Skeletal muscle satellite cell (primary cell): ENCODE measurements at regions not wholly inside any gene's neighbourhood (a gene's known extent, or its start where the extent isn't known, plus 50 kb on each side); places are given as distances from the start of the nearest gene placed in this dataset.

Experiments used
- H3K27me3 ChIP-seq: 2 replicates; pipeline ENCODE4 v1.7.0; 2013; ENCODE audit warnings: low read length; ENCODE audit not compliant: control insufficient read depth, insufficient read depth
- H3K36me3 ChIP-seq: 2 replicates; pipeline ENCODE4 v1.7.0; 2013; ENCODE audit warnings: mild to moderate bottlenecking, control low read depth, low read length; ENCODE audit not compliant: insufficient read depth
- H3K4me1 ChIP-seq: 2 replicates; pipeline ENCODE4 v1.7.0; 2013; ENCODE audit warnings: low read length; ENCODE audit not compliant: control insufficient read depth, insufficient read depth
- H3K4me2 ChIP-seq: 2 replicates; pipeline ENCODE4 v1.7.0; 2013; ENCODE audit warnings: mild to moderate bottlenecking, low read length
- H3K4me3 ChIP-seq: 2 replicates; pipeline ENCODE4 v1.7.0; 2013; ENCODE audit warnings: low read length
- H3K9ac ChIP-seq: 2 replicates; pipeline ENCODE4 v1.7.0; 2013; ENCODE audit warnings: mild to moderate bottlenecking, low read depth, low read length, moderate library complexity
- H3K9me3 ChIP-seq: replicated peaks from 2 replicates; pipeline ENCODE4 v1.7.0; 2013; ENCODE audit warnings: mild to moderate bottlenecking, control low read depth, low read length

- no peaks in the 10 kb centered on the region for H3K27me3 ChIP-seq
- H3K9me3 ChIP-seq = no peaks in the 10 kb centered on the region
- no peak overlapping the region for H3K9ac ChIP-seq
- no peaks in the 10 kb centered on the region for H3K36me3 ChIP-seq
- H3K4me3 ChIP-seq = no peak overlapping the region
- no peak overlapping the region for H3K4me2 ChIP-seq
- no peaks in the 10 kb centered on the region for H3K4me1 ChIP-seq
These were observed 601.5 kb downstream of the UTRN start for GRCh38 chr6:144886682-144887081.

GRCh38 chr6:144888621-144889020 is 603.5 kb downstream of the UTRN start:
- no peak overlapping the region for H3K4me2 ChIP-seq
- no peak overlapping the region for H3K4me3 ChIP-seq
- no peaks in the 10 kb centered on the region for H3K27me3 ChIP-seq
- H3K36me3 ChIP-seq = no peaks in the 10 kb centered on the region
- no peaks in the 10 kb centered on the region for H3K9me3 ChIP-seq
- no peak overlapping the region for H3K9ac ChIP-seq
- H3K4me1 ChIP-seq = no peaks in the 10 kb centered on the region

GRCh38 chr6:144893680-144894151 is 608.6 kb downstream of the UTRN start:
- Histone ChIP-seq H3K4me3 (no peak overlapping the region), H3K9me3 (no peaks in the 10 kb centered on the region), H3K9ac (no peak overlapping the region), H3K27me3 (no peaks in the 10 kb centered on the region), H3K36me3 (no peaks in the 10 kb centered on the region), H3K4me2 (no peak overlapping the region), H3K4me1 (peaks cover 30% of the 10 kb centered on the region)

- Histone ChIP-seq H3K4me2 (no peak overlapping the region), H3K4me3 (no peak overlapping the region), H3K36me3 (no peaks in the 10 kb centered on the region), H3K27me3 (no peaks in the 10 kb centered on the region), H3K9me3 (no peaks in the 10 kb centered on the region), H3K4me1 (peaks cover 34% of the 10 kb centered on the region), H3K9ac (no peak overlapping the region)
These were observed 609.1 kb downstream of the UTRN start for GRCh38 chr6:144894240-144894639.

GRCh38 chr6:144895313-144896278 is 610.5 kb downstream of the UTRN start:
- no peak overlapping the region for H3K4me3 ChIP-seq
- peaks cover 43% of the 10 kb centered on the region for H3K4me1 ChIP-seq
- H3K9ac ChIP-seq = no peak overlapping the region
- H3K36me3 ChIP-seq = no peaks in the 10 kb centered on the region
- no peaks in the 10 kb centered on the region for H3K9me3 ChIP-seq
- H3K4me2 ChIP-seq = no peak overlapping the region
- H3K27me3 ChIP-seq = no peaks in the 10 kb centered on the region

- no peaks in the 10 kb centered on the region for H3K9me3 ChIP-seq
- no peak overlapping the region for H3K4me3 ChIP-seq
- H3K9ac ChIP-seq = peak overlapping the region; percentile 64
- H3K4me2 ChIP-seq = no peak overlapping the region
- H3K4me1 ChIP-seq = peaks cover 43% of the 10 kb centered on the region
- H3K27me3 ChIP-seq = no peaks in the 10 kb centered on the region
- H3K36me3 ChIP-seq = no peaks in the 10 kb centered on the region
These were observed 611.2 kb downstream of the UTRN start for GRCh38 chr6:144896289-144896688.

GRCh38 chr6:144896871-144897270 is 611.7 kb downstream of the UTRN start:
- H3K36me3 ChIP-seq = no peaks in the 10 kb centered on the region
- H3K9ac ChIP-seq = peak overlapping the region; percentile 64

GRCh38 chr6:144897441-144897921 is 612.3 kb downstream of the UTRN start:
- H3K9me3 ChIP-seq = peaks cover 4% of the 10 kb centered on the region
- H3K4me2 ChIP-seq = peak overlapping the region; percentile 45
- H3K4me3 ChIP-seq = no peak overlapping the region
- H3K36me3 ChIP-seq = no peaks in the 10 kb centered on the region
- no peaks in the 10 kb centered on the region for H3K27me3 ChIP-seq
- H3K9ac ChIP-seq = peak overlapping the region; percentile 70
- peaks cover 43% of the 10 kb centered on the region for H3K4me1 ChIP-seq

More at GRCh38 chr6:144896871-144897270, 611.7 kb downstream of the UTRN start:
- no peaks in the 10 kb centered on the region for H3K9me3 ChIP-seq
- H3K4me3 ChIP-seq = no peak overlapping the region
- H3K4me1 ChIP-seq = peaks cover 43% of the 10 kb centered on the region
- H3K27me3 ChIP-seq = no peaks in the 10 kb centered on the region
- peak overlapping the region; percentile 45 for H3K4me2 ChIP-seq

- H3K4me3 ChIP-seq = no peak overlapping the region
- no peaks in the 10 kb centered on the region for H3K36me3 ChIP-seq
- H3K27me3 ChIP-seq = no peaks in the 10 kb centered on the region
- peak overlapping the region; percentile 34 for H3K4me2 ChIP-seq
- H3K9me3 ChIP-seq = peaks cover 4% of the 10 kb centered on the region
- peak overlapping the region; percentile 70 for H3K9ac ChIP-seq
- H3K4me1 ChIP-seq = peaks cover 43% of the 10 kb centered on the region
These were observed 613.0 kb downstream of the UTRN start for GRCh38 chr6:144898052-144898689.

- Histone ChIP-seq H3K4me1 (peaks cover 43% of the 10 kb centered on the region), H3K4me3 (peak overlapping the region; percentile 17), H3K9ac (peak overlapping the region; percentile 70), H3K4me2 (peak overlapping the region; percentile 34), H3K27me3 (no peaks in the 10 kb centered on the region), H3K36me3 (no peaks in the 10 kb centered on the region), H3K9me3 (peaks cover 4% of the 10 kb centered on the region)
These were observed 613.6 kb downstream of the UTRN start for GRCh38 chr6:144898741-144899140.

GRCh38 chr6:144899161-144899560 is 614.0 kb downstream of the UTRN start:
- Histone ChIP-seq H3K9me3 (peaks cover 4% of the 10 kb centered on the region), H3K27me3 (no peaks in the 10 kb centered on the region), H3K4me3 (no peak overlapping the region), H3K4me2 (peak overlapping the region; percentile 34), H3K36me3 (no peaks in the 10 kb centered on the region), H3K4me1 (peaks cover 43% of the 10 kb centered on the region), H3K9ac (peak overlapping the region; percentile 70)
